Left lobe of liver (tissue), 2 donors: ENCODE measurements at regions not wholly inside any gene's neighbourhood (a gene's known extent, or its start where the extent isn't known, plus 50 kb on each side); places are given as distances from the start of the nearest gene placed in this dataset.

Experiments
- ATAC-seq: fragments of 200-7000 bp; cut with Tn5 transposase; one replicate; pipeline ENCODE4 v1.9.1; 2020; ENCODE audit warnings: mild to moderate bottlenecking, moderate library complexity
- DNase-seq: peaks from one replicate; pipeline ENCODE4 v3.0.0-alpha.2; 2020; ENCODE audit warnings: low spot score
- donor health status: DM: no; HTN: no; CAD: no; lungs with moderate emphysema.
- donor health status: DM: no; HTN: yes; CAD: no.

DNA sequence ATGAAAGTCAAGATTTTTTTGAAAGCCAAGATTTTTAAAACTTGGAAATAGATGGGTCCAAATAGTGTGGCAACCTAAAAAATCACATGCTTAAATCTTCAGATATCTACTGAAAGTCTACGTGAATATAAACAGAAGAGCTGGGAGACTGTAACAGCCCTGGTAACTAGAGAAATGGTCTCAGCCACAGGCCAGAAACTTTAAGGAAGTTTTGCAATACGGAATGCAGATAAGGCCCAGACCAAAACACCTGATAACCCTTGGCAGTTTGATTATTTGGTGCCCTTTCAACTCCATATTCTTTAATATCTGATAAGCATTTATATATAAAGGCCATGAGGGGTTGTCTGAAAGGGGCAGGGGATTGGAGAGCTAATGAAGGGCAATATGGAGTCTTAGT lies 537.3 kb upstream of the TGFBR2 start:
- ATAC-seq: no peak
- DNase-seq: no peak

DNA sequence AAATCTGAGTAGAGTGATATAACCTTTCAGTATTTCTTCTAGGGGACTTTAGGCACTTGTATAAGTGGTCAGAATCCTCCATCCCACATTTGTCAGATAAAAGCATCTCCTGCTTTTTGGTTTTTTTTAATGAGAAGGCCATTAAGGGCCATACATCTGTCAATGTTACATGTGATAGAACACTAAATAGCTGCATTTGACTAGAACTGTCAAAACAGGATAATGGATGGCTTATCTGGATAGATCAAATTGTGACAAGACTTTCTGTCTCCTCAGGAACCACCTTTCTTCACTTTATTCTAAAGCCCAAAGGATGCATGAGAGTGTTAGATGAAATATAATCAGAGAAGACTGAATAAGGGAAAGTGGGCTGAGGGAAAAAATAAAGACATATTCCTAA lies 533.4 kb upstream of the TGFBR2 start:
- ATAC-seq: no peak
- no peak for DNase-seq

GRCh38 chr3:30073622-30074021 lies 532.8 kb upstream of the TGFBR2 start:
- no peak for ATAC-seq
- DNase-seq: no peak

DNA sequence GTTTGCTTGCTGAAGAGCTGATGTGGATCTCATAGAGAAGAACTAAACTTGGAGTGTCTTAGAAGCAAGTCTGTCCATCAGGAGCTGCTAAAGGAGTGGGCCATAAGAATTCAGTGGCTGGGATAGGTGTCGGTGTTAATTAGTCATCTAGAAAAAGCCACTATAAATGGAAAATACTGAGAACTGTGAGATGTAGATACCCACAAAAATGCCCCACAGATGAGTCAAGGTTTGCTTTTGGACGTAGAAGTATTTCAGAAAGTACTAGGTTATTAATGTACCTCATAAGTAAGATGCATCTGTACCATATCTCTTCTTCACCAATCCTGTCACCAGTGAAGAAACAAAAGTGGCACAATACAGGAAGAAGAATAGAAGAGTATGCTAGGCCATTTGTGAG lies 530.9 kb upstream of the TGFBR2 start:
- no peak for ATAC-seq
- DNase-seq: no peak

GRCh38 chr3:30076899-30077298 lies 529.5 kb upstream of the TGFBR2 start:
- no peak for ATAC-seq

GRCh38 chr3:30077746-30078145 lies 528.7 kb upstream of the TGFBR2 start:
- ATAC-seq (no peak), DNase-seq (no peak)

More at GRCh38 chr3:30076899-30077298, 529.5 kb upstream of the TGFBR2 start:
- no peak for DNase-seq

- no peak for DNase-seq
These were observed 527.7 kb upstream of the TGFBR2 start for GRCh38 chr3:30078736-30079135.

GRCh38 chr3:30081904-30082303 lies 524.5 kb upstream of the TGFBR2 start:
- DNase-seq (no peak), ATAC-seq (peak; percentile 60)

More at GRCh38 chr3:30078736-30079135, 527.7 kb upstream of the TGFBR2 start:
- ATAC-seq: no peak

- ATAC-seq (no peak), DNase-seq (no peak)
These were observed 523.7 kb upstream of the TGFBR2 start for GRCh38 chr3:30082652-30083051.

GRCh38 chr3:30083315-30083714 lies 523.1 kb upstream of the TGFBR2 start:
- ATAC-seq (no peak), DNase-seq (no peak)

DNA sequence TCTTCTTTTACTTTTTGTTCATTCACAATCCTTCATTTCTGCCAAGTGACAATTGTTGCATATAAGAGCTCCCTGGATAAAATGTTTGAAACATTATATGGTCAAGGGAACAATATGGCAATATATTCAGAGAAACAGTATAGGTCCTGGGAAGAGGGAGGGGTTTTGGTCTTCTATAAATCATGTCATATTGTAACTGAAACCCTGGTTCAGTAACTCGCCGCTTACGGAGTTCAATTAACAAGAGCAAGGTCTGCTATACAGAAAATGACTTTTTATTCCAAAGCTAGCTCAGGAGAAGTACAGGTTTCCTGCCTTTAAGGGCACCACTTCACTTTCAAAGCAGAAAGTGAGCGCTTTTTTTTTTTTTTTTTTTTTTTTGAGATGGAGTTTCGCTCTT lies 522.1 kb upstream of the TGFBR2 start:
- no peak for ATAC-seq
- DNase-seq: no peak

DNA sequence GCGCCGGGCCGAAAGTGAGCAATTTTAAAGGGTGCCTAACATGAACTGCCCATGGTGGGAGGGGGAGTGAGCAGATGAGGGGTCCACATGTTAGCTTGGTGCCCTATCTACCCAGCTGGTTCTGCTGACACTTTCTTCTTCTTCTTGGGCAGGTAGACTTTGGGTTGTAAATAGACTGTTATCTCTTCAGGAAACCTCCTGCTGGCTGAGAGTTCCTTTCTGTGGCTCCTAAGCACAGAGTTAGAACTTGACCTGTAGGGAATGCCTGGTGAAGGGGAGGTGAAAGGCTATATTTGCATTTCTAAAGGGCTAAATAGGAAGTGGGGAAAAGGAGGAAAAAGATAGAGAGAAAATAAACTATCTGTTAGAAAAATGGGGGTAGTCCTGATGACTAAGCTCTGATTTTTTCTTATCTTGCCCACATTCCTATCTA lies 521.4 kb upstream of the TGFBR2 start:
- DNase-seq (no peak), ATAC-seq (no peak)

DNA sequence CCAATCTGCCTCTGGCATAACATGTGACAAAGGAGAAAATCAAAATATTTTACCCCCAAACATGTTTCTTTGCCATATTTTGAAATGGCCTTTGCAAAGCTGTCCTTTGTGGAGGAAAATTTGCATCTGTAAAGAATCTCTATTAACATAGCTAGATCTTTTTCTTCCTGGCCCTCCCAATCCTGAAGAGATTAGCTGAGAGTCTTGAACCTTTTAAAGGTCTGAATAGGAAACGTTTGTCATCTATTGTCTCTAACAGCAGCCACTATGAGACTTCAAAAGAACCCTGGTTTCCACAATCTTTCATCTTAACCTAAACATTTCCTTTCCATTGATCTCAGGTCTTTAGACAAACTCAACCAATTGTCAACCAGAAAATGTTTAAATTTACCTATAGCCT lies 520.9 kb upstream of the TGFBR2 start:
- no peak for ATAC-seq

GRCh38 chr3:30091686-30092085 lies 514.7 kb upstream of the TGFBR2 start:
- no peak for ATAC-seq

More for the DNA sequence above, 520.9 kb upstream of the TGFBR2 start:
- no peak for DNase-seq

GRCh38 chr3:30097022-30097650 lies 509.3 kb upstream of the TGFBR2 start:
- DNase-seq: no peak
- no peak for ATAC-seq

More at GRCh38 chr3:30091686-30092085, 514.7 kb upstream of the TGFBR2 start:
- DNase-seq: no peak

DNA sequence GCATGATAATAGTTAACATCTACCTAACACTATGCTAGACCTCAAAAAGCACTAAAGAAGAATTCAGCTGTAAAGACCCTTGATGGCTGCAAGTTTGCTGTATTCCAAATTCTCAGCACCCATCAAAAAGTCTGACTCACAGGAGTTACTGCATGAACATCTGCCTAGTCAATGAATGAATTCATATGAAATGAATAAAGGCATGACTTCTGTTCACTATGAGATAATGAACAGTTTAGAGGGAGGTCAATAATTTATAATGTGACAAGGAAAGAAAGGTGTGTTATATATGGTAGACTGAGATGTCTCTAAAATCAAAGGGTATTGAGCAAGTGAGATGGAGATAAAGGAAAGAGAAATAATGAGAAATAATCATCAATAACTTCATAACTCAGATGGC lies 508.2 kb upstream of the TGFBR2 start:
- ATAC-seq (no peak), DNase-seq (no peak)

DNA sequence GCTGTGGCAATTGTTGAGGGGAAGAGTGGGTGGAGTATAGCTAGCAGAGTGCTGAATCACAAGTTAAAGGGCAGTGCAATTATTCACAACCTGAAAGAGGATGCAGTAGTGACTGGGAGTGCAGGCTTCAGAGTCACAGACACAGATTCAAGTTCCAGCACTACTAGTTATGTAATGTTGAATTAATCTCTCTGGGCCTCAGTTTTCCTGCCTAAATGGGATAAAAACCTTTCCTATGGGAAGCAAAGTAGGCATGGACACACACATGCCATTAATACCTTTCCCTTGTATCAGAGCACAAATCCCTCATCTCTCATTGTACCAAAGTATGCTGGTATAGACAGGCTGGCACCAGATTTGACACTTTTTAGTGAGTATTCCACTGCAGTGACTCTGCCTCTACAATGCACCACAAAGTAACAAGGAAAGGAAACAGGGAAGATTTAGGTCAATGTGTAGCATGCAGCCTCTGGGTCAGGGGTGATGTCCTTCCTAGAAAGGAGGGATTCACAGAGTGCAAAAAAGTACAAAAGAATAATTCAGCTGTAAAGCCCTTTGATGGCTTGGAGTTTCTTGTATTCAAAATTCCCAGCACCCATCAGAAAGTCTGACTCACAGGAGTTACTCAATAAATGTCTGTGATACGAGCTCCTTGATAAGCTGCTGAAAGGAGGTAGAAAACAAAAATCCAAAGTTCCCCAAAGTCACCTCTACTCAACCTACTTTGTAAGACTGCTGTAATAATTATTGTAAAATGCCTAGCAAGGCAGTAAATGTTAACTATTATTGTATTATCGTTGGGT lies 507.5 kb upstream of the TGFBR2 start:
- ATAC-seq (no peak), DNase-seq (no peak)

GRCh38 chr3:30102356-30102755 lies 504.0 kb upstream of the TGFBR2 start:
- no peak for ATAC-seq

GRCh38 chr3:30103186-30103585 lies 503.2 kb upstream of the TGFBR2 start:
- ATAC-seq (no peak), DNase-seq (no peak)

More at GRCh38 chr3:30102356-30102755, 504.0 kb upstream of the TGFBR2 start:
- no peak for DNase-seq

- DNase-seq (no peak), ATAC-seq (no peak)
These were observed 498.9 kb upstream of the TGFBR2 start for GRCh38 chr3:30107531-30107930.

DNA sequence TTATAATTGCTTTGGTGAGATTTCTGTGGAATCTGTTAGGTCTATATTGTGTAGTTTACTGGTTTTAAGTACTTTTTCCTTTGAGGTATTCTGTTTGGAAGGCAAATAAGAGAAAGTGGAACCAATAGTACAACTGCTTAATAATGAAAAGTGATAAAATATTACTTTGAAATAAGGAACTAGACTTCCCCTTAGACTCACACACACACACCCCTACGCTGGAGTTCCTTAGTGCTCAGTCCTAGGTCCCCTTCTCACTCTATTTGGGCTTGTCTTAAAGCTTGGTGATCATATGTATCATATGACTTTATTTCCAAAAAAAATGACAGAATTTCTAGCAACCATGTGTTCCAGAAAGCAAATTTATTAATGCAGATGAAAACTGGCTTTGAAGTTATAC lies 494.0 kb upstream of the TGFBR2 start:
- DNase-seq (no peak), ATAC-seq (no peak)

DNA sequence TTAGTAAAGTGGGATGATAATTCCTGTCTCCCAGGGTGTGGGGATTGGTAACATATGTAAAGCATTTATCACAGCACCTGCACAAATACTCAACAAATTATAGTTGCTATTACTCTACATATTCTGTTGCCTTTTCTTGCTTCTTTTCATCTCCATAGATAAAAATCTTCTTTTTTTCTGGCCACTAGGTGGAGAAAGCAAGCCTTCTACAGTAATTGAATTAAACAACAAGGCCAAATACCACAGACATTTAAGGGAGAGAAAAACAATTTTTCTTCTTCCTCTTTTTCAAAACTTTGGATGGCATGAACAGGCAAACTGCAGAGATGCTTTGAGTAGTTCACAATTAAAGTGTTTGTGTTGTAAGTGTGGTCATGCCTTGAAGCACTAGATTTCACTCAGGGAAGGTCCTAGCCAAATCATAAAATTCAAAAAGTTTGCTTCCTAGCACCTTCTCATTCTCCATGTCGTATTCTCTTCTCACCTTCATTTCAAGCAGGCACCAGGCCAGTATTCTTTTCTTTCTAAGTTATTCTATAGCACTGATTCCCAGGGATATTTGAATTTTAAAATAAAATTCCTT lies 493.4 kb upstream of the TGFBR2 start:
- ATAC-seq: peak; percentile 65

More for the DNA sequence above, 493.4 kb upstream of the TGFBR2 start:
- DNase-seq: no peak
